Muscle of leg (tissue), 3 donors: ENCODE measurements at regions not wholly inside any gene's neighbourhood (a gene's known extent, or its start where the extent isn't known, plus 50 kb on each side); places are given as distances from the start of the nearest gene placed in this dataset.
A peak's percentile ranks its signal among the peaks of the same experiment; 100 is the strongest.

Experiments used
- DNase-seq: peaks from one replicate; pipeline ENCODE4 v3.0.0; 2013
- H3K27ac ChIP-seq: one replicate; pipeline ENCODE4 v1.5.1; 2013; ENCODE audit warnings: mild to moderate bottlenecking, low read length, control low read depth
- H3K27me3 ChIP-seq: one replicate; pipeline ENCODE4 v1.6.1; 2013; ENCODE audit warnings: low read length; ENCODE audit not compliant: control insufficient read depth, insufficient read depth
- H3K36me3 ChIP-seq: one replicate; pipeline ENCODE4 v1.6.1; 2013; ENCODE audit warnings: low read length; ENCODE audit not compliant: control insufficient read depth, insufficient read depth
- H3K4me1 ChIP-seq: one replicate; pipeline ENCODE4 v1.6.1; 2013; ENCODE audit warnings: low read length; ENCODE audit not compliant: control insufficient read depth, insufficient read depth
- H3K4me3 ChIP-seq: one replicate; pipeline ENCODE4 v1.5.1; 2013; ENCODE audit warnings: low read length, control low read depth
- H3K9me3 ChIP-seq: replicated peaks from 2 replicates; pipeline ENCODE4 v1.6.1; 2013; ENCODE audit warnings: low read depth, low read length; ENCODE audit not compliant: control insufficient read depth
- WGBS: methylation state at CpG from one replicate; pipeline ENCODE4 v1.1.5; 2013; ENCODE audit warnings: missing lambda C conversion rate; ENCODE audit not compliant: insufficient coverage; 5-methylcytosine and 5-hydroxymethylcytosine counted together

DNA sequence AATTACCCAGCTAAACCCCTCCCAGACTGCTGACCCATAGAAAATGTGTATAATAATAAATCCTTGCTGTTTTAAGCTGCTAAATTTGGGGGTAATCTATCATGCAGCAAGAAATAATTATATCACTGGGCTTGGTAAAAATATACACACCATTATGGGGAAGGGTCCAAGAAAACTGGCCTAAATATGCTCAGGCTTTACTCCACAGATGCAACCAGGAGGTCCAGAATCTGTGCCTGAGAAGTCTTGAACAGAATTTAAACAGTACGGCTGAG, 102.5 kb upstream of the SLC44A1 start:
- Histone ChIP-seq H3K27ac (no peak overlapping the region), H3K36me3 (no peaks in the 10 kb centered on the region), H3K4me3 (no peak overlapping the region), H3K4me1 (peaks cover 17% of the 10 kb centered on the region), H3K27me3 (no peaks in the 10 kb centered on the region), H3K9me3 (no peaks in the 10 kb centered on the region)
- DNase-seq = no peak
- no CpG with 5 or more reads among the region's 1 CpG for WGBS

DNA sequence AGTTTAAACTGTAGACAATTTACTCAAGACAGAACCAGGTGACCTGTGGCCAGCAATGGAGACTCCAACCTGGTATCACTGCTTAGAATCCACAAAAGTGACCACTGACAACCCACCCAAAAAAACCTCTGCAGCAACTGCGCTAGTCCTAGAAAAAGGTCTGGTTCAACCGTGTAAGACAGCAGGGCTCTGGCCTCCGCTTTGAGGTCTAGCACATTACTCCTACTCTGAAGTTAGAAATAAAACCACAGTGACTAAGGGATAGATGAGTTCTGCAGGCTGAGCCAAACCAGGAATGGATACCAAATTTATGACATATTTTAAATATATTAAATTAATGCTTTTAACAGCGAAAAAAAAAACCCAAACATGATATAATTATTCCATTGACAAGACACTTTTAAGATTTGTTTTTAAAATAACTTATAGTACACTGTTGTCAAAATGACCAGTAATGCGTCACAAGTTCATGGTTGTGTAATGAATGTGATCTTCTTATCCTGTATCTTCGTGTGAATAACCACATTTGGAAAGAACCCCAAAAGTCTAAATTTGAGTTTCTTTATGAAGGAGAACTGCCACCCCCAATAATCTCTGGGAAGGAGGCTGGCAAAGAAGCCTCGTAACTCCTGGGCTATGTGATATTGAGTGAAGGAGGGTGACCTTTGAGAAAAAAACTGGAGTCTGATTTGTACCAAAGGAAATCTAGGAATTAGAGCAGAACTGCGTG, 101.9 kb upstream of the SLC44A1 start:
- Histone ChIP-seq H3K27ac (no peak overlapping the region), H3K27me3 (no peaks in the 10 kb centered on the region), H3K4me3 (no peak overlapping the region), H3K9me3 (no peaks in the 10 kb centered on the region), H3K36me3 (no peaks in the 10 kb centered on the region), H3K4me1 (peaks cover 17% of the 10 kb centered on the region)
- DNase-seq = no peak
- WGBS = 100% methylated on average over 2 of the region's 8 CpGs

DNA sequence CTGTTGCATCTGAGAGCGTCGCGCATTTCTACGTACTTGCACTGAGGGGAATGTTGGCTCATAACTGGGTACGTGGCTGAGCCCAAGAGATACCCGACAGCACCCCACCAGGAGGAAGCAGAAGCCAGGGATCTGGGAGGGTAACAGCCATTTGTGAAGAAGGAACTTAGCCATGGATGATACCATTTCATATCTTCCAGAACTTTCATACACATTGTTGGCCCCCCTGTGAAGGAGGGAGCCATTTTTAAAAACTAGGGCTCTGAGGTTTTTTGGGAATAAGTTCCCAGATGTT, 101.4 kb upstream of the SLC44A1 start:
- 100% methylated on average over 2 of the region's 6 CpGs for WGBS
- Histone ChIP-seq H3K27me3 (no peaks in the 10 kb centered on the region), H3K9me3 (no peaks in the 10 kb centered on the region), H3K27ac (no peak overlapping the region), H3K36me3 (no peaks in the 10 kb centered on the region), H3K4me3 (no peak overlapping the region), H3K4me1 (peaks cover 17% of the 10 kb centered on the region)
- no peak for DNase-seq

DNA sequence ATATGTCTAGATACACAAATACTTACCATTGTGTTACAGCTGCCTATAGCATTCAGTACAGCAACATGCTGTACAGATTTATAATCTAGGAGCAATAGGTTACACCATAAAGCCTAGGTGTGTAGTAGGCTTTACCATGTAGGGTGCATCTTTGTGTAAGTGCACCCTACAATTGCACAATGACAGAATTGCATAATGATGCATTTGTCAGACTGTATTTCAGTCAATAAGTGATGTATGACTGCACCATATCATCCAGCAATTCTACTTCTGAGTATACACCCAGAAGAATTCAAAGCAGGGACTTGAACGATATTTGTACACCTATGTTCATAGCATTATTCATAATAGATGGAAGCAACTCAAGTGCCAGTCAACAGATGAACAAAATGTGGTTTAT, 100.4 kb upstream of the SLC44A1 start:
- Histone ChIP-seq H3K27me3 (no peaks in the 10 kb centered on the region), H3K27ac (no peak overlapping the region), H3K36me3 (no peaks in the 10 kb centered on the region), H3K9me3 (no peaks in the 10 kb centered on the region), H3K4me1 (peaks cover 12% of the 10 kb centered on the region), H3K4me3 (no peak overlapping the region)
- WGBS = no CpG with 5 or more reads among the region's 1 CpG
- DNase-seq = no peak

DNA sequence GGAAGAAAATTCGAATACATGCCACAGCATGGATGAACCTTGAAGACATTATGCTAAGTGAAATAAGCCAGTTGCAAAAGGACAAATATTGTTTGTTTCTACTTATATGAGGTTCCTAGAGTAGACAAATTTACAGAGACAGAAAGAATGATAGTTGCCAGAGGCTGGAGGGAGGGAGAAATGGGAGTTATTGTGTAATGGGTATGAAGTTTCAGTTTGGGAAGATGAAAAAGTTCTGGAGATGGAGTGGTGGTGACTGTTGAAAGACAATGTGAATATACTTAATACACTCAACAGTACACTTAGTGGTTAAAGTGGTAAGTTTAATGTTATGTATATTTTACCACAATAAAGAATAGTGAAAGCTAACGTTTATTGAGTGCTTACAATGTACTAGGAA, 99.6 kb upstream of the SLC44A1 start:
- H3K27me3 ChIP-seq = no peaks in the 10 kb centered on the region
- H3K4me3 ChIP-seq = no peak overlapping the region
- H3K4me1 ChIP-seq = peaks cover 12% of the 10 kb centered on the region
- no peaks in the 10 kb centered on the region for H3K36me3 ChIP-seq
- H3K27ac ChIP-seq = no peak overlapping the region
- DNase-seq = no peak
- WGBS = 100% methylated on average over 1 of the region's 2 CpGs
- no peaks in the 10 kb centered on the region for H3K9me3 ChIP-seq

DNA sequence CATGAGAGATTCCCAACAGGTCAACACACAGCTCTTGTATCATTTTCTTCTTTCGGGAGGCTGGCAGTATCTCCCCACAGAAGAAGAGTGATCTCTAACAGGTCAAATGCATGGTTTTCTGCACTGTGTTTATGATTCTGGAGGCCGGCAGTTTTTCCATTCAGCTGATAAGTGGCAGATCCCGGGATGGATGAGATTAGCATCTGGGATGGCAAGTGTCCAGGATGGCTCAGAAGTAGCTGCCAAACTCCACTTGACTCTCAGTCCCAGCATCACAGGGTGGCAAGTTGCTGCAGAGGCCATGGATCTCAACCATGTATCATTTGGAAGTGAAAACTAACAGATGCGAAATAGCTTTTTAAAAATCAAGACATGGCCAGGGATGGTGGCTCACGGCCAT, 97.8 kb upstream of the SLC44A1 start:
- peak; percentile 38 for DNase-seq
- Histone ChIP-seq H3K9me3 (no peaks in the 10 kb centered on the region), H3K27ac (no peak overlapping the region), H3K27me3 (no peaks in the 10 kb centered on the region), H3K36me3 (no peaks in the 10 kb centered on the region), H3K4me3 (no peak overlapping the region), H3K4me1 (peaks cover 4% of the 10 kb centered on the region)
- 49% methylated on average over 4 of the region's 5 CpGs for WGBS

DNA sequence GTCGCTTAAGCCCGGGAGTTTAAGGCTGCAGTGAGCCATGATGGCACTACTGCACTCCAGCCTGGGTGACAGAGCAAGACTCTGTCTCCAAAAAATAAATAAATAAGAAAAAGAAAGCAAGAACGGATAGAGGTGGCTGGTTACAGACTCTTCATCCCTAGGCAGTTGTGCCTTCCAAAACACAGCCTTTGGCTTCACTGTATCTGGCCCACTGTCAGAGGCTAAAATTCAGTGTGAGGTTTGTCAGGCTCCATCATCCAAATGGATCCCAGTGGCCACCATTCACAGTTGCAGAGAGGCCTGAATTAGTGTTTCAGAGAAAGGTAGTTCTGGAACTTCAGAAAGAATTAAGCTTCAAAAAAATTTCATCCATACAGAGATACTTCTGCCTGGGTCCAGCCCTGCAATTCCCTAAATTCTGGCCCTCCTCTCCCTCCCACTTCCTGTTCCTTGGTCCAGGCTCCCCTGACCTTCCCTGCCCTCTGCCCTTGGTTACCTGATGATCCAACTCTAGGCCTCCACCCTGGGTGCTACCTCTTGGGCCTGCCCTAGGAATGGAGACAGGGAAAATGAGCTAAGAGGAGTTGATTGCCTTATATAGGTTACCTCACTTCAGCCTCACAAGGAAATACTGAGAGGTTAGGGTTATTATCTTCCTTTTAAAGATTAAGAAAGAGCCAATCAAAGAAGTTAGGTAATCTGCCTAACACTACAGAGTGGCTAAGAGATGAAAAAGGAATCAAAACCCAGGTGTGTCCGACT, 97.2 kb upstream of the SLC44A1 start:
- Histone ChIP-seq H3K27ac (no peak overlapping the region), H3K27me3 (no peaks in the 10 kb centered on the region), H3K4me1 (peaks cover 4% of the 10 kb centered on the region), H3K4me3 (no peak overlapping the region), H3K9me3 (no peaks in the 10 kb centered on the region), H3K36me3 (no peaks in the 10 kb centered on the region)
- WGBS = 77% methylated on average over 3 of the region's 4 CpGs
- peak; percentile 66 for DNase-seq

DNA sequence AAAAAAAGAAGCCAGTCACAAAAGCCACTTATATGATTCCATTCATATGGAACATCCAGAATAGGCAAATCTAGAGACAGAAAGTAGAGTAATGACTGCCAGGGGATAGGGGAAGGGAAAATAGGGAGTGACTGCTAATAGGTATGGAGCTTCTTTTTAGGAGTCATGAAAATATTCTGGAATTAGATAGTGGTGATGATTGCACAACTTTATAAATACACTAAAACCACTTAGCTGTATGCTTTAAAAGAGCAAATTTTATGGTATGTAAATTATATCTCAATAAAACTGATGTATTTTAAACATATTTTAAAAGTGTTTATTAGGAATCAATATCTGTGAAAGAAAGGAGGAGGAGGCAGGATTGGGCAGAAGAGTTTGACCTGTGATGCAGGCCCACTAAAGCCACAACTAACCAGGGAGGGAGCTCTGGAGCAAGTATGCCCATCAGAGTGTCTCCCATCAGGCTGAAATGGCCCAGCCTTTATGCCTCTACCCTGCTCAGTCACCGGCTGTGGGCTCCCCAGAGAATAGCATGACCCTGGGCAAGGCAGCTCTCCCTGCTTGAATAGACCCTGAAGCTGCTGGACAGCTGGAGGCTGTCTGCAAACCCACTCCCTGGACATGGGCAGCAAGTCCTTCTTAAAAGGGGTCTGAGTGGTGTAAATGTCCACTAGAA, 96.0 kb upstream of the SLC44A1 start:
- WGBS = no CpG with 5 or more reads among the region's 1 CpG
- Histone ChIP-seq H3K36me3 (no peaks in the 10 kb centered on the region), H3K27me3 (no peaks in the 10 kb centered on the region), H3K9me3 (no peaks in the 10 kb centered on the region), H3K4me1 (peaks cover 3% of the 10 kb centered on the region), H3K27ac (no peak overlapping the region), H3K4me3 (no peak overlapping the region)
- DNase-seq = no peak

DNA sequence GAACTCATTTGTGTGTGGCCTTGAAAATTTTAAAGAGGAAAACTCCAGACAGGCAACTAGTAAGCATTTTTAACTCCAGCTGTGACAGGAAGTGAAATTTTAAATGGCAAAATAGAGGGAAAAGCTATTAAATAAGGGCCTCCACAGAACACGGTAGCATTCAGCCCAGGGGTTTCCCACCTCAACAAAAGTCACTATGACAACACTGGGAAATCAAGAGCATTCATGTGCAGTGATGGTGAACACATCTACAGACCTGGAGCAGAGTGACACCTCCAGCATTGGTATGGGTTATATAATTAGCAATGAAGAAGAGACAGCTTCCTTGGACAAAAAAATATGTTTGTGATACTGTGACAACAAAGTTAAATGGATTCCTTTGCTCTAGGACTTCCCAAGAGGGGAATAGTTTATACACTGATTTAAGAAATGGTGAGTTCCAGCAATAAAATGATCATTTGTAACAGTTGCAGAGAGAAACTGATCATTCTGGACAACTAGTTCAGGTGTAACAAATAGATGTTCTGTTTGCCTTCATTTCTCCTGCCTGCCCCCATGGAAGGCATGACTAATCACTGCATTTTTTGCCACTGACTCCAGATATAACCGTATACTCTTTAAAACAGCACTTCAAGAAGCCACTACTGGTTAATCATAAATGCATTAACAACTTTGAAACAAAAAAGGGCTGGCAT, 93.3 kb upstream of the SLC44A1 start:
- Histone ChIP-seq H3K27me3 (no peaks in the 10 kb centered on the region), H3K4me3 (no peak overlapping the region), H3K4me1 (peaks cover 2% of the 10 kb centered on the region), H3K27ac (no peak overlapping the region), H3K9me3 (no peaks in the 10 kb centered on the region), H3K36me3 (no peaks in the 10 kb centered on the region)
- no CpG with 5 or more reads among the region's 2 CpGs for WGBS
- no peak for DNase-seq

DNA sequence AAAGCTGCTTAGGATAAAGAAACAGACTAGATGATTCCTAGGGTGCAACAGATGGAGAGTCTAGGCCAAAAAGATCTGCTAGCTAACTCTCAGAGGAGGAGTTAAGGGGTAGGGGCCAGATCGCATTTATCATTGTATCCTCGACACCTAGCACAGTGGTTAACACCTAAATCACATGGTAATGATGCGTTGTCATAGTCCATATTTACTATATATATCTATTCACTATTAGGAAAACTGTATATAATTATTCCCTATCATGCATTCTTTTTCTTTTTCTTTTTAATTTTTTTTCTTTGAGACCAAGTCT, 92.8 kb upstream of the SLC44A1 start:
- H3K27me3 ChIP-seq = no peaks in the 10 kb centered on the region
- no peak for DNase-seq
- no peak overlapping the region for H3K27ac ChIP-seq

More for the DNA sequence above, 92.8 kb upstream of the SLC44A1 start:
- no peaks in the 10 kb centered on the region for H3K36me3 ChIP-seq
- H3K4me3 ChIP-seq = no peak overlapping the region
- peaks cover 2% of the 10 kb centered on the region for H3K4me1 ChIP-seq
- no CpG with 5 or more reads among the region's 3 CpGs for WGBS
- no peaks in the 10 kb centered on the region for H3K9me3 ChIP-seq
